ENCODE measurements at regions not wholly inside any gene's neighbourhood (a gene's known extent, or its start where the extent isn't known, plus 50 kb on each side); places are given as distances from the start of the nearest gene placed in this dataset.

- DNase-seq, result no peak
Observed at GRCh38 chr17:69908626-69909368, 166.2 kb upstream of the KCNJ16 start.

GRCh38 chr17:69909389-69909788 lies 165.6 kb upstream of the KCNJ16 start:
- DNase-seq, result no peak

GRCh38 chr17:69912805-69913204 lies 162.2 kb upstream of the KCNJ16 start:
- DNase-seq, result no peak

- no peak for DNase-seq
Observed at GRCh38 chr17:69913216-69913615, 161.8 kb upstream of the KCNJ16 start.

GRCh38 chr17:69913616-69914015 lies 161.4 kb upstream of the KCNJ16 start:
- DNase-seq, result no peak

GRCh38 chr17:69914520-69914919 lies 160.5 kb upstream of the KCNJ16 start:
- DNase-seq, result no peak

GRCh38 chr17:69916761-69917160 lies 158.3 kb upstream of the KCNJ16 start:
- DNase-seq, result no peak

- no peak for DNase-seq
Observed at GRCh38 chr17:69918164-69918563, 156.9 kb upstream of the KCNJ16 start.

GRCh38 chr17:69919789-69920188 lies 155.2 kb upstream of the KCNJ16 start:
- no peak for DNase-seq

GRCh38 chr17:69921046-69921445 lies 154.0 kb upstream of the KCNJ16 start:
- DNase-seq, result no peak

GRCh38 chr17:69928611-69929010 lies 146.4 kb upstream of the KCNJ16 start:
- DNase-seq, result no peak

GRCh38 chr17:69936996-69937395 lies 138.0 kb upstream of the KCNJ16 start:
- DNase-seq, result no peak

GRCh38 chr17:69943058-69943457 lies 132.0 kb upstream of the KCNJ16 start:
- no peak for DNase-seq

GRCh38 chr17:69944406-69944805 lies 130.6 kb upstream of the KCNJ16 start:
- no peak for DNase-seq

- DNase-seq, result no peak
Observed at GRCh38 chr17:69945698-69946185, 129.3 kb upstream of the KCNJ16 start.

GRCh38 chr17:69947027-69947759 lies 127.8 kb upstream of the KCNJ16 start:
- no peak for DNase-seq

GRCh38 chr17:69948406-69948805 lies 126.6 kb upstream of the KCNJ16 start:
- DNase-seq, result no peak

GRCh38 chr17:69949496-69949895 lies 125.5 kb upstream of the KCNJ16 start:
- no peak for DNase-seq

GRCh38 chr17:69949973-69950695 lies 124.9 kb upstream of the KCNJ16 start:
- DNase-seq, result no peak

- no peak for DNase-seq
Observed at GRCh38 chr17:69950701-69951418, 124.2 kb upstream of the KCNJ16 start.

- DNase-seq, result no peak
Observed at GRCh38 chr17:69954241-69954925, 120.6 kb upstream of the KCNJ16 start.

GRCh38 chr17:69958063-69958462 lies 117.0 kb upstream of the KCNJ16 start:
- DNase-seq, result no peak
